ENCODE measurements at regions not wholly inside any gene's neighbourhood (a gene's known extent, or its start where the extent isn't known, plus 50 kb on each side); places are given as distances from the start of the nearest gene placed in this dataset.
"Not testable (repeated sequence)": the region's sequence is repeated elsewhere in the genome, so short reads cannot be mapped to it uniquely, and the experiment has no call there.

DNA sequence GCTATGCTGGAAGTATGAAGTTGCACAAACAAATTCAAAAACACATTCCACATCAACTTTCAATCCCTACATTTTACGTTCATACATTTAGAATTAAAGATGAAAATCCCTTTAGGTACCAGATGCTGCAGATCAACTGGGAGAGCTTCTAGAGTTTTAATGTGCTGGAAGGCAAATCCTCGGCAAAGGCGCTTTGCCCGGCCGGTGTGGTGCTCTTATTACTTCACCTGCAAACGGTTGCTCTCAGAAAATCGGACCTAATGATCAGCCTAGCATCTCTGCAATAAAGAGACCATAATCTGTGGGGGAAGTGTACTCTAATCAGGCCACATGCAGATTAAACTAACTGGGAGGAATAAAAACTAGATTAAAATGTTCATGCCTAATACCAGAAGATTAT, 513.8 kb downstream of the ZEB2 start:
- peaks cover 46% of the 10 kb centered on the region for H3K4me1 Mint-ChIP-seq
- TF ChIP-seq, protein P1, sequence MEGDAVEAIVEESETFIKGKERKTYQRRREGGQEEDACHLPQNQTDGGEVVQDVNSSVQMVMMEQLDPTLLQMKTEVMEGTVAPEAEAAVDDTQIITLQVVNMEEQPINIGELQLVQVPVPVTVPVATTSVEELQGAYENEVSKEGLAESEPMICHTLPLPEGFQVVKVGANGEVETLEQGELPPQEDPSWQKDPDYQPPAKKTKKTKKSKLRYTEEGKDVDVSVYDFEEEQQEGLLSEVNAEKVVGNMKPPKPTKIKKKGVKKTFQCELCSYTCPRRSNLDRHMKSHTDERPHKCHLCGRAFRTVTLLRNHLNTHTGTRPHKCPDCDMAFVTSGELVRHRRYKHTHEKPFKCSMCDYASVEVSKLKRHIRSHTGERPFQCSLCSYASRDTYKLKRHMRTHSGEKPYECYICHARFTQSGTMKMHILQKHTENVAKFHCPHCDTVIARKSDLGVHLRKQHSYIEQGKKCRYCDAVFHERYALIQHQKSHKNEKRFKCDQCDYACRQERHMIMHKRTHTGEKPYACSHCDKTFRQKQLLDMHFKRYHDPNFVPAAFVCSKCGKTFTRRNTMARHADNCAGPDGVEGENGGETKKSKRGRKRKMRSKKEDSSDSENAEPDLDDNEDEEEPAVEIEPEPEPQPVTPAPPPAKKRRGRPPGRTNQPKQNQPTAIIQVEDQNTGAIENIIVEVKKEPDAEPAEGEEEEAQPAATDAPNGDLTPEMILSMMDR (IDR thresholded peaks at IDR 0.05; ENCODE audit: unreplicated experiment): no peak
- no peaks in the 10 kb centered on the region for H3K27me3 Mint-ChIP-seq (ENCODE audit: low read depth)
- H3K4me3 Mint-ChIP-seq: no peak overlapping the region
- H3K27ac Mint-ChIP-seq: no peak overlapping the region
- H3K9me3 Mint-ChIP-seq: peaks cover 2% of the 10 kb centered on the region
- DNase-seq (ENCODE audit: low spot score in 2 of 2, unreplicated experiment in 2 of 2): no peak
- peaks cover 2% of the 10 kb centered on the region for H3K36me3 Mint-ChIP-seq

DNA sequence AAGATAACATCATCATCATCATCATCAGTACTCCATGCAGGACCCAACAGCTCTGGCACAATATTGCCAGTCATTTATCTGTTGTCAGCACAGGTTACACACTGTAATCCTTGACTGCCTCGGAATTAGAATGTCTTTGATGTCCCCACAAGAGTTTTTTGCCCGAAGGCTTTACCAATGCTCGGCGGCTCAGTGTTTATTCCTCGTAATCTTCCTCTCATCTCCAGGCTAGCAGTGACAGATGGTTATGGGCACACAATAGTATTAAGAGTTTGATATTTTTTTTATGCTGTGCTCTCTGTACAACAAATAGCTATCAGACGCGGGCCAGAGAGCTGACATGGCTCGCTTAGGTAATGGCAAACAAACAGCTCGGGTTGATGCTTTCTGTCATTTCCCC, 515.2 kb downstream of the ZEB2 start:
- Mint-ChIP-seq H3K36me3 (peaks cover 2% of the 10 kb centered on the region), H3K4me1 (peaks cover 39% of the 10 kb centered on the region), H3K27me3 (ENCODE audit: low read depth) (no peaks in the 10 kb centered on the region), H3K9me3 (peaks cover 2% of the 10 kb centered on the region), H3K4me3 (no peak overlapping the region), H3K27ac (peak overlapping the region; percentile 20)
- peak in 1 of 2 experiments; percentile 39 for DNase-seq (ENCODE audit: low spot score in 2 of 2, unreplicated experiment in 2 of 2)
- TF ChIP-seq, protein P1 (IDR thresholded peaks at IDR 0.05; ENCODE audit: unreplicated experiment): no peak

DNA sequence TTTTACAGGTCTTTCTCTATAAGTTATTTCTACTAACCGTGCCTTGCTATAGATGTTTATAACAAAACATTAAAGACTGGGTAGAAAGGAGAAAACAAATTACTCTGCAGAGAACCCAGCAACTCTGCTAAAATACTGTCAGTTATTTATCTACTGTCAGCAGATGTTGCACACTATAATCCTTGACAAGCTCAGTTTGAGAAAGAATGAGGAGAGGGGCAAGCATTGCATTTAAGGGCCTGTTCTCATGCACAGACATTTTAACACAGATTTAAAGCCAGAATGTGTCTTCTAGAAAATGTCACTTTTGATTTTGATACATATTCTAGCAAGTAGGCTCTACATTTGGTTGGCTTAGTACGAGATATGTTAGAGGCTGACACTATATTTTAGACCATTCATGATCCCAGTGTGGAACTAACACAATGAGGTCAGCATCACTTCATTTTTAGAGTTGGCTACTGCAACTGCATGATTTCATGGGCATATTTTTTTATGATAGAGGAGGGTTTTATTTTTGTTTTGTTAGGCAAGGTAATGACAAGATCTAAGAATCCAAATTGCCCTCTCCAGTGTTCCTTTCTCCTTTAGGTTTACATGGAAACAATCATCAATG, 516.4 kb downstream of the ZEB2 start:
- Mint-ChIP-seq H3K36me3 (peaks cover 2% of the 10 kb centered on the region), H3K9me3 (peaks cover 2% of the 10 kb centered on the region), H3K27ac (peak overlapping the region; percentile 41), H3K27me3 (ENCODE audit: low read depth) (no peaks in the 10 kb centered on the region), H3K4me1 (peaks cover 41% of the 10 kb centered on the region), H3K4me3 (no peak overlapping the region)
- TF ChIP-seq, protein P1 (IDR thresholded peaks at IDR 0.05; ENCODE audit: unreplicated experiment): no peak
- DNase-seq (ENCODE audit: low spot score in 2 of 2, unreplicated experiment in 2 of 2): no peak

DNA sequence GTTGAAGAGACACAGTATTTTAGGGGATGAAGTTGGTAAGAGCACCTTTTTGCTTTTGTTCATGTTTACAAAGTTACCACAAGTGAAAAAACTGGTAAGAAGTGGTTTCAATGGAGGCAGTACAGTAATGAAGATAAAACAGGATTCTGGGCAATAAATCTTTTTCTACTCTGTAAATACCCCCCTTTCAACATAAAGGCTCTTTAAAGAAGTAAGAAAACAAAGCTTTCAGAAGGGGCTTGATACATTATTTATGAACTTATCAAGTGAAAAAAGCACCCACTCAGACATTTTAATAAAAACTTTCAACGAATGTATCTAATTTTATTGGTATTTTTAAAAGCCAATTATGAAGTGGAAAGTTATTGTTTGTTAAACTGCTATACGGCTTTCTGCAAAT, 522.9 kb downstream of the ZEB2 start:
- no peak overlapping the region for H3K4me3 Mint-ChIP-seq
- no peak for DNase-seq (ENCODE audit: low spot score in 2 of 2, unreplicated experiment in 2 of 2)
- peak overlapping the region; percentile 15 for H3K27ac Mint-ChIP-seq
- H3K9me3 Mint-ChIP-seq: peaks cover 7% of the 10 kb centered on the region
- peaks cover 22% of the 10 kb centered on the region for H3K4me1 Mint-ChIP-seq
- no peaks in the 10 kb centered on the region for H3K27me3 Mint-ChIP-seq (ENCODE audit: low read depth)
- H3K36me3 Mint-ChIP-seq: peaks cover 2% of the 10 kb centered on the region
- TF ChIP-seq, protein P1 (IDR thresholded peaks at IDR 0.05; ENCODE audit: unreplicated experiment): no peak

DNA sequence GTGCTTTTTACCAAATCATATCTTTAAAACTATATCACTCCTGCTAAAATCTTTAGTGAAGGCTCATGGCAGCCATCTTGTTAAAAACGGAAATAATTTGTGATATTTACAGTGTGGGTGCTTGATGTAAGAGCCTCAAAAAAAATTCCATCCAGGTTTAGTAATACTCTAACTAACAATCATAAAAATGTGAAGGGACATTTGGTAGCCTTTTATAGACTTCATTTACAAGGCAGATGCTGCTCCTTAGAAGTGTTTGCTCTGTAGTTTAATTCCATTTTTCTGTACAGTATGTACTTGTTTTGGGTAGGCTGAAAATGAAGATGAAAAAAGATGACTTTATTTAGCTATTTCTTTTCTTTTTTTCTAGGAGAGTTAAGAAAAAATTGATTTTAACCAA, 525.0 kb downstream of the ZEB2 start:
- Mint-ChIP-seq H3K27me3 (ENCODE audit: low read depth) (no peaks in the 10 kb centered on the region), H3K4me1 (peaks cover 22% of the 10 kb centered on the region), H3K27ac (no peak overlapping the region), H3K9me3 (peaks cover 18% of the 10 kb centered on the region), H3K36me3 (peaks cover 13% of the 10 kb centered on the region), H3K4me3 (no peak overlapping the region)
- TF ChIP-seq, protein P1 (IDR thresholded peaks at IDR 0.05; ENCODE audit: unreplicated experiment): no peak
- no peak for DNase-seq (ENCODE audit: low spot score in 2 of 2, unreplicated experiment in 2 of 2)

DNA sequence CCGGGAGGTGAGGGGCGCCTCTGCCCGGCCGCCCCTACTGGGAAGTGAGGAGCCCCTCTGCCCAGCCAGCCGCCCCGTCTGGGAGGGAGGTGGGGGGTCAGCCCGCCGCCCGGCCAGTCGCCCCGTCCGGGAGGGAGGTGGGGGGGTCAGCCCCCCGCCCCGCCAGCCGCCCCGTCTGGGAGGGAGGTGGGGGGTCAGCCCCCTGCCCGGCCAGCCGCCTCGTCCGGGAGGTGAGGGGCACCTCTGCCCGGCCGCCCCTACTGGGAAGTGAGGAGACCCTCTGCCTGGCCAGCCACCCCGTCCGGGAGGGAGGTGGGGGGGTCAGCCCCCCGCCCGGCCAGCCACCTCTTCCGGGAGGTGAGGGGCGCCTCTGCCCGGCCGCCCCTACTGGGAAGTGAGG, 528.3 kb downstream of the ZEB2 start:
- Mint-ChIP-seq H3K36me3 (peaks cover 18% of the 10 kb centered on the region), H3K9me3 (peaks cover 28% of the 10 kb centered on the region)
- not testable (repeated sequence) for H3K4me3 Mint-ChIP-seq; DNase-seq (ENCODE audit: low spot score in 2 of 2, unreplicated experiment in 2 of 2); H3K27me3 Mint-ChIP-seq (ENCODE audit: low read depth); H3K4me1 Mint-ChIP-seq; H3K27ac Mint-ChIP-seq
